GM12878 (cell line): ENCODE measurements at regions not wholly inside any gene's neighbourhood (a gene's known extent, or its start where the extent isn't known, plus 50 kb on each side); places are given as distances from the start of the nearest gene placed in this dataset.

Experiments
- ATAC-seq: fragments of 200-7000 bp; cut with Tn5 transposase; 3 replicates; pipeline ENCODE4 v1.9.1; 2020; ENCODE audit warnings: mild to moderate bottlenecking, moderate library complexity
- BruUV-seq: library from RNA; stranded (reverse); fragments of 400-500 nt; replicated peaks from 2 replicates; lab custom pipeline; 2021; lab: Mats Ljungman, UMichigan
- CTCF ChIA-PET: fragments of 300-600 bp; sonication (Branson Sonifier 250); formaldehyde crosslinking; extraction: SDS; loops from one replicate; lab custom pipeline; 2021; ENCODE audit warnings: inconsistent platforms; lab: Yijun Ruan, JAX
- POLR2A ChIA-PET: fragments of 350-600 bp; formaldehyde crosslinking; extraction: SDS; loops from one replicate; lab custom pipeline; 2021; ENCODE audit warnings: inconsistent platforms; lab: Charles Lee
- RAD21 ChIA-PET: fragments of 300-600 bp; sonication (Branson Sonifier 250); formaldehyde crosslinking; loops from one replicate; lab custom pipeline; 2023; ENCODE audit warnings: antibody characterized with exemption; ENCODE audit not compliant: unreplicated experiment; lab: Charles Lee
- SMC1A ChIA-PET: fragments of 300-600 bp; sonication (Branson Sonifier 250); formaldehyde crosslinking; loops from one replicate; lab custom pipeline; 2023; ENCODE audit not compliant: unreplicated experiment, uncharacterized antibody; lab: Charles Lee
- DNase-seq: peaks from one replicate; pipeline ENCODE4 v3.0.0-alpha.2; 2011; ENCODE audit warnings: low read depth, low spot score
- FAIRE-seq: peaks from 3 replicates; lab custom pipeline; 2011; peaks lifted over from hg19 to GRCh38; lab: Jason Lieb, UNC
- H2AFZ ChIP-seq: 2 replicates; pipeline ENCODE4 v1.6.0; 2011; ENCODE audit warnings: low read depth, low read length, control low read depth; ENCODE audit not compliant: control insufficient read depth
- H3K27ac ChIP-seq: 2 replicates; pipeline ENCODE4 v1.5.1; 2011; ENCODE audit warnings: control low read depth; ENCODE audit not compliant: control insufficient read depth, insufficient read depth
- H3K27me3 ChIP-seq, 2 experiments: replicated peaks in 1 of 2; 2 replicates each; pipeline versions ENCODE4 v1.6.0 to v1.6.1; 2011; ENCODE audit warnings: low read length in 1 of 2; ENCODE audit not compliant: control insufficient read depth in 2 of 2, insufficient read depth in 2 of 2
- H3K36me3 ChIP-seq, 2 experiments: 2 replicates each; pipeline ENCODE4 v1.5.1; 2011; ENCODE audit warnings: low read length in 1 of 2; ENCODE audit not compliant: control insufficient read depth in 2 of 2, insufficient read depth in 2 of 2
- H3K4me1 ChIP-seq: 2 replicates; pipeline ENCODE4 v1.6.1; 2011; ENCODE audit warnings: mild to moderate bottlenecking, low read length, moderate library complexity, mixed read lengths; ENCODE audit not compliant: control insufficient read depth, insufficient read depth
- H3K4me2 ChIP-seq: 2 replicates; pipeline ENCODE4 v1.6.0; 2011; ENCODE audit warnings: control low read depth; ENCODE audit not compliant: control insufficient read depth, insufficient read depth
- H3K4me3 ChIP-seq: fragments of 200-600 bp; sonication (generic); 2 replicates; pipeline ENCODE4 v1.5.1; 2016
- H3K79me2 ChIP-seq: 2 replicates; pipeline ENCODE4 v1.6.0; 2011; ENCODE audit warnings: low read length; ENCODE audit not compliant: control insufficient read depth, insufficient read depth
- H3K9ac ChIP-seq: 2 replicates; pipeline ENCODE4 v1.8.0; 2011; ENCODE audit warnings: low read length, control low read depth, mixed read lengths; ENCODE audit not compliant: control insufficient read depth, insufficient read depth
- H3K9me3 ChIP-seq: replicated peaks from 3 replicates; pipeline ENCODE4 v1.5.1; 2011; ENCODE audit warnings: mild to moderate bottlenecking, low read length; ENCODE audit not compliant: control insufficient read depth, insufficient read depth
- H4K20me1 ChIP-seq: 2 replicates; pipeline ENCODE4 v1.6.0; 2011; ENCODE audit not compliant: control insufficient read depth, insufficient read depth
- BCL11A ChIP-seq: IDR thresholded peaks from 2 replicates; pipeline ENCODE4 v1.6.1; 2011; ENCODE audit warnings: low read depth, low read length
- CEBPB ChIP-seq, 2 experiments: fragments of 150-350 bp in 1 of 2; IDR thresholded peaks; 2 replicates each; pipeline ENCODE4 v1.6.1; 2012 to 2014; ENCODE audit warnings: low read depth in 2 of 2, low read length in 2 of 2, borderline replicate concordance in 1 of 2, inconsistent platforms in 1 of 2
- HDAC6 ChIP-seq: fragments of 200-600 bp; sonication (generic); IDR thresholded peaks from one replicate; pipeline ENCODE4 v1.8.0; 2017; ENCODE audit warnings: antibody characterized with exemption; ENCODE audit not compliant: unreplicated experiment
- LARP7 ChIP-seq: fragments of 450-650 bp; IDR thresholded peaks from 2 replicates; pipeline ENCODE4 v1.6.1; 2017; ENCODE audit warnings: mild to moderate bottlenecking
- MXI1 ChIP-seq: fragments of 150-350 bp; IDR thresholded peaks from 2 replicates; pipeline ENCODE4 v1.6.1; 2011; ENCODE audit warnings: low read depth, mild to moderate bottlenecking, inconsistent platforms, low read length, improper control_type of control experiment
- NKRF ChIP-seq: fragments of 450-650 bp; conservative IDR thresholded peaks from 2 replicates; pipeline ENCODE4 v1.6.1; 2017; ENCODE audit warnings: mild to moderate bottlenecking, moderate library complexity
- RAD21 ChIP-seq: IDR thresholded peaks from 2 replicates; pipeline ENCODE4 v1.6.1; 2011; ENCODE audit warnings: mild to moderate bottlenecking, low read depth, low read length, moderate library complexity; ENCODE audit not compliant: insufficient read depth
- RCOR1 ChIP-seq: conservative IDR thresholded peaks from 2 replicates; pipeline ENCODE4 v1.6.1; 2012; ENCODE audit warnings: low read depth, low read length, improper control_type of control experiment
- WGBS: methylation state at CpG from one replicate; pipeline ENCODE4 v1.1.6; 2016; ENCODE audit warnings: low lambda C conversion rate; ENCODE audit not compliant: insufficient replicate concordance, insufficient coverage; ENCODE audit errors: missing lambda C conversion rate; 5-methylcytosine and 5-hydroxymethylcytosine counted together
- in situ Hi-C: fragments of 300-500 bp; cut with MboI; formaldehyde crosslinking; loops from 9 replicates; pipeline ENCODE4 v1.14.3; 2018; ENCODE audit warnings: mixed read lengths
- intact Hi-C: fragments of 100-400 bp; cut with micrococcal nuclease; formaldehyde crosslinking; loops from one replicate; pipeline ENCODE4 v1.14.2; 2022; ENCODE audit not compliant: unreplicated experiment
- TF ChIP-seq, protein P1 (sequence below): fragments of 450-650 bp; formaldehyde crosslinking; IDR thresholded peaks from 2 replicates; pipeline ENCODE4 v1.5.0; 2022; ENCODE audit warnings: mild to moderate bottlenecking, missing genetic modification characterization

DNA sequence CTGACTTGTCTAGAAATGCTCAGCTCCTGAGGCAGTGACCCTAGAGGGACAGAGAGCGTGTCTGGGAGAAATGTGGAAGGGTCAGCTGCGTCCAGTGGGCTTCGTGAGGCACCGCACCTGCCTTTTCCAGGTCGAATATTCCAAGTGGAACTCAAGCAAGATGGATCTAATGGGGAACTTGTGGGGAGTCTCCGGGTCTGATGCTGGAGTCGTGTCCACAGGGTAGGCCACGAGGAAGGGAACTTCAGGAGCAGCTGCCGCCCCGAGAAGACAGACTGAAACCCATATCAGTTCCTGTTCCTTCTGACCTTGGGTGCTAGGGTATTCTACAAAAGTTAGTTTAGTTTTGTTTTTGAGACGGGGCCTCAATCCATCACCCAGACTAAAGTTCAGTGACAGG, 67.5 kb downstream of the TNFAIP2 start (continued):
- no peak for TF ChIP-seq HDAC6
- no peak for TF ChIP-seq NKRF
- TF ChIP-seq, protein P1, sequence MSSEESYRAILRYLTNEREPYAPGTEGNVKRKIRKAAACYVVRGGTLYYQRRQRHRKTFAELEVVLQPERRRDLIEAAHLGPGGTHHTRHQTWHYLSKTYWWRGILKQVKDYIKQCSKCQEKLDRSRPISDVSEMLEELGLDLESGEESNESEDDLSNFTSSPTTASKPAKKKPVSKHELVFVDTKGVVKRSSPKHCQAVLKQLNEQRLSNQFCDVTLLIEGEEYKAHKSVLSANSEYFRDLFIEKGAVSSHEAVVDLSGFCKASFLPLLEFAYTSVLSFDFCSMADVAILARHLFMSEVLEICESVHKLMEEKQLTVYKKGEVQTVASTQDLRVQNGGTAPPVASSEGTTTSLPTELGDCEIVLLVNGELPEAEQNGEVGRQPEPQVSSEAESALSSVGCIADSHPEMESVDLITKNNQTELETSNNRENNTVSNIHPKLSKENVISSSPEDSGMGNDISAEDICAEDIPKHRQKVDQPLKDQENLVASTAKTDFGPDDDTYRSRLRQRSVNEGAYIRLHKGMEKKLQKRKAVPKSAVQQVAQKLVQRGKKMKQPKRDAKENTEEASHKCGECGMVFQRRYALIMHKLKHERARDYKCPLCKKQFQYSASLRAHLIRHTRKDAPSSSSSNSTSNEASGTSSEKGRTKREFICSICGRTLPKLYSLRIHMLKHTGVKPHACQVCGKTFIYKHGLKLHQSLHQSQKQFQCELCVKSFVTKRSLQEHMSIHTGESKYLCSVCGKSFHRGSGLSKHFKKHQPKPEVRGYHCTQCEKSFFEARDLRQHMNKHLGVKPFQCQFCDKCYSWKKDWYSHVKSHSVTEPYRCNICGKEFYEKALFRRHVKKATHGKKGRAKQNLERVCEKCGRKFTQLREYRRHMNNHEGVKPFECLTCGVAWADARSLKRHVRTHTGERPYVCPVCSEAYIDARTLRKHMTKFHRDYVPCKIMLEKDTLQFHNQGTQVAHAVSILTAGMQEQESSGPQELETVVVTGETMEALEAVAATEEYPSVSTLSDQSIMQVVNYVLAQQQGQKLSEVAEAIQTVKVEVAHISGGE (CRISPR knock-in tag): no peak
- no peak for TF ChIP-seq RCOR1
- TF ChIP-seq CEBPB (IDR thresholded peaks at IDR 0.05; ENCODE audit: borderline replicate concordance in 1 of 2, low read depth in 2 of 2, low read length in 2 of 2): no peak
- TF ChIP-seq MXI1: no peak

GRCh38 chr14:103191844-103192243, 68.6 kb downstream of the TNFAIP2 start:
- H3K4me3 ChIP-seq: no peak overlapping the region
- SMC1A ChIA-PET: no interaction called here
- WGBS: 79% methylated on average over 3 of the region's 3 CpGs
- H3K9ac ChIP-seq: no peak overlapping the region
- H3K4me1 ChIP-seq: no peaks in the 10 kb centered on the region
- no peak for TF ChIP-seq CEBPB (IDR thresholded peaks at IDR 0.05; ENCODE audit: borderline replicate concordance in 1 of 2, low read depth in 2 of 2, low read length in 2 of 2)
- TF ChIP-seq BCL11A: no peak
- no peak for TF ChIP-seq LARP7
- TF ChIP-seq RAD21: no peak
- TF ChIP-seq, all 136 proteins: peak for 0
- Histone ChIP-seq H3K27me3 (peaks cover 0 to 2% of the 10 kb centered on the region in 2 experiments; a peak in 1 of 4 replicates), H4K20me1 (no peaks in the 10 kb centered on the region), H3K79me2 (no peaks in the 10 kb centered on the region), H3K4me2 (no peak overlapping the region), H3K36me3 (no peaks in the 10 kb centered on the region), H3K27ac (no peak overlapping the region), H2AFZ (no peak overlapping the region), H3K9me3 (no peaks in the 10 kb centered on the region; the same call in 2 of the 3 replicates)
- POLR2A ChIA-PET: no interaction called here
- intact Hi-C loops: no loop called here
- FAIRE-seq (no peak), ATAC-seq (no peak), DNase-seq (no peak)
- RAD21 ChIA-PET: no interaction called here
- no TSS peak for BruUV-seq
- in situ Hi-C loops: no loop called here
- CTCF ChIA-PET: interaction anchor here (2.6 kb wide), 1 partner anchor 87 kb away, joined by 10 read pairs; no protein-coding TSS in a partner anchor
